Liver (tissue), 8 donors: ENCODE measurements at regions not wholly inside any gene's neighbourhood (a gene's known extent, or its start where the extent isn't known, plus 50 kb on each side); places are given as distances from the start of the nearest gene placed in this dataset.

Experiments
- DNase-seq: peaks from one replicate; pipeline ENCODE4 v3.0.0-alpha.2; 2017; ENCODE audit warnings: low spot score
- H3K27ac ChIP-seq, 2 donors: one replicate each; pipeline ENCODE4 v1.7.0; 2013; ENCODE audit warnings: inconsistent platforms in 2 of 2, low read length in 2 of 2, control low read depth in 1 of 2, low read depth in 1 of 2, mild to moderate bottlenecking in 1 of 2
- H3K27me3 ChIP-seq, 4 donors: one replicate each; pipeline versions ENCODE4 v1.6.1 to v1.7.0; 2013; ENCODE audit warnings: low read length in 3 of 4, inconsistent platforms in 1 of 4, mild to moderate bottlenecking in 1 of 4, moderate library complexity in 1 of 4; ENCODE audit not compliant: control insufficient read depth in 4 of 4, insufficient read depth in 4 of 4
- H3K36me3 ChIP-seq, 4 donors: one replicate each; pipeline versions ENCODE4 v1.6.1 to v1.7.0; 2013; ENCODE audit warnings: low read length in 3 of 4, mild to moderate bottlenecking in 3 of 4, low read depth in 1 of 4, moderate library complexity in 1 of 4; ENCODE audit not compliant: control insufficient read depth in 4 of 4, insufficient read depth in 3 of 4
- H3K4me1 ChIP-seq, 4 donors: one replicate each; pipeline versions ENCODE4 v1.6.1 to v1.7.0; 2013; ENCODE audit warnings: low read length in 3 of 4, mild to moderate bottlenecking in 3 of 4, moderate library complexity in 1 of 4; ENCODE audit not compliant: control insufficient read depth in 4 of 4, insufficient read depth in 4 of 4
- H3K4me3 ChIP-seq, 3 donors: one replicate each; pipeline versions ENCODE4 v1.6.1 to v1.7.0; 2013; ENCODE audit warnings: low read length in 3 of 3, control low read depth in 1 of 3, low read depth in 1 of 3, mild to moderate bottlenecking in 1 of 3
- H3K9ac ChIP-seq, 2 donors: one replicate each; pipeline ENCODE4 v1.7.0; 2013; ENCODE audit warnings: low read length in 2 of 2, mild to moderate bottlenecking in 2 of 2, moderate library complexity in 2 of 2, control low read depth in 1 of 2, low read depth in 1 of 2
- H3K9me3 ChIP-seq, 4 donors: one replicate each; pipeline versions ENCODE4 v1.6.1 to v1.7.0; 2013; ENCODE audit warnings: low read length in 3 of 4; ENCODE audit not compliant: control insufficient read depth in 4 of 4
- EGR1 ChIP-seq, 2 donors: IDR thresholded peaks; 2 replicates each; pipeline ENCODE4 v1.6.1; 2016 to 2018; ENCODE audit warnings: antibody characterized with exemption in 2 of 2, low read depth in 2 of 2
- FOXA2 ChIP-seq: IDR thresholded peaks from 2 replicates; pipeline ENCODE4 v1.6.1; 2016; ENCODE audit warnings: antibody characterized with exemption
- GABPA ChIP-seq, 2 donors: IDR thresholded peaks in 1 of 2; conservative IDR thresholded peaks in 1 of 2; 2 replicates each; pipeline ENCODE4 v1.6.1; 2016; ENCODE audit warnings: antibody characterized with exemption in 2 of 2, mild to moderate bottlenecking in 1 of 2, moderate library complexity in 1 of 2
- HNF4A ChIP-seq, 2 donors: conservative IDR thresholded peaks; 2 replicates each; pipeline ENCODE4 v1.6.1; 2016; ENCODE audit warnings: antibody characterized with exemption in 2 of 2, mild to moderate bottlenecking in 2 of 2
- HNF4G ChIP-seq: IDR thresholded peaks from 2 replicates; pipeline ENCODE4 v1.6.1; 2016; ENCODE audit warnings: antibody characterized with exemption
- JUND ChIP-seq, 2 donors: IDR thresholded peaks; 2 replicates each; pipeline ENCODE4 v1.6.1; 2016; ENCODE audit warnings: antibody characterized with exemption in 2 of 2
- NR2F2 ChIP-seq: IDR thresholded peaks from 2 replicates; pipeline ENCODE4 v1.6.1; 2016; ENCODE audit warnings: antibody characterized with exemption
- RAD21 ChIP-seq, 2 donors: IDR thresholded peaks; 2 replicates each; pipeline ENCODE4 v1.6.1; 2016; ENCODE audit warnings: antibody characterized with exemption in 2 of 2, mild to moderate bottlenecking in 2 of 2
- RXRA ChIP-seq, 2 donors: IDR thresholded peaks; 2 replicates each; pipeline ENCODE4 v1.6.1; 2017 to 2018; ENCODE audit warnings: antibody characterized with exemption in 2 of 2, mild to moderate bottlenecking in 1 of 2
- SP1 ChIP-seq: IDR thresholded peaks from 2 replicates; pipeline ENCODE4 v1.6.1; 2018; ENCODE audit warnings: antibody characterized with exemption, mild to moderate bottlenecking
- TAF1 ChIP-seq: conservative IDR thresholded peaks from 2 replicates; pipeline ENCODE4 v1.6.1; 2016; ENCODE audit warnings: antibody characterized with exemption, mild to moderate bottlenecking
- YY1 ChIP-seq: IDR thresholded peaks from 2 replicates; pipeline ENCODE4 v1.6.1; 2016; ENCODE audit warnings: antibody characterized with exemption, mild to moderate bottlenecking
- WGBS: extraction: QIAGEN DNeasy Blood & Tissue Kit; methylation state at CpG from one replicate; pipeline ENCODE4 v1.1.7; 2013; 5-methylcytosine and 5-hydroxymethylcytosine counted together
- TF ChIP-seq, protein P1 (sequence below): IDR thresholded peaks from 2 replicates; pipeline ENCODE4 v1.6.1; 2016; ENCODE audit warnings: antibody characterized with exemption
- TF ChIP-seq, protein P2 (sequence below): IDR thresholded peaks from 2 replicates; pipeline ENCODE4 v1.6.1; 2016; ENCODE audit warnings: antibody characterized with exemption
- TF ChIP-seq, protein P3 (sequence below): IDR thresholded peaks from 2 replicates; pipeline ENCODE4 v1.6.1; 2016; ENCODE audit warnings: antibody characterized with exemption, mild to moderate bottlenecking
- TF ChIP-seq, protein P4 (sequence below): IDR thresholded peaks from 2 replicates; pipeline ENCODE4 v1.6.1; 2016; ENCODE audit warnings: antibody characterized with exemption
- TF ChIP-seq, protein P5 (sequence below): fragments of 150-350 bp; IDR thresholded peaks from 2 replicates; pipeline ENCODE4 v1.5.1; 2017; ENCODE audit warnings: improper control_type of control experiment, low read depth, low read length; ENCODE audit not compliant: missing input control
- donor health status: healthy.
- donor health status: healthy.
- donor health status: healthy.
- donor health status: healthy.
- donor health status: healthy.

DNA sequence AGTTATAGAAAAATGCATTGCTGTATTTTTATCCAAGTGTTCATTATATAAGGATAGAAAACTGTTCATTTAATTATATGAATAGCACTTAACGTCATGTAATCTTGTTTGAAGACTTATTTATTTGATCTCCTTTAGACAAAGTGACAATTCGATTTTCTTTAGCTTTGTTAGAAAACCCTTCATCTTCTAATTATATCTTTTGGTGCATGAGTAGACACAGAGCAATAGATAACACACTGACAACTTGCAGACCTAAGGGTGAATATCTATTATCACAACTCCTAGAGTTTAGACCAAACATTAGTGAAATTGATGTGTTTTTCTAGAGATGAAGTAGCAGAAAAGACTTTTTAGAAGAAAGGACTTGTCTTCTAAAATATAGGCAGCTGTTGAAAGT lies 446.4 kb upstream of the SEMA6A start:
- no peaks in the 10 kb centered on the region for H3K4me1 ChIP-seq
- H3K9ac ChIP-seq: no peak overlapping the region
- no peak overlapping the region for H3K4me3 ChIP-seq
- H3K9me3 ChIP-seq: no peaks in the 10 kb centered on the region
- 54% methylated on average over 2 of the region's 2 CpGs for WGBS
- H3K27ac ChIP-seq: no peak overlapping the region
- no peaks in the 10 kb centered on the region for H3K36me3 ChIP-seq
- no peak for DNase-seq
- TF ChIP-seq HNF4A (conservative IDR thresholded peaks at IDR 0.05): no peak
- TF ChIP-seq, protein P1, sequence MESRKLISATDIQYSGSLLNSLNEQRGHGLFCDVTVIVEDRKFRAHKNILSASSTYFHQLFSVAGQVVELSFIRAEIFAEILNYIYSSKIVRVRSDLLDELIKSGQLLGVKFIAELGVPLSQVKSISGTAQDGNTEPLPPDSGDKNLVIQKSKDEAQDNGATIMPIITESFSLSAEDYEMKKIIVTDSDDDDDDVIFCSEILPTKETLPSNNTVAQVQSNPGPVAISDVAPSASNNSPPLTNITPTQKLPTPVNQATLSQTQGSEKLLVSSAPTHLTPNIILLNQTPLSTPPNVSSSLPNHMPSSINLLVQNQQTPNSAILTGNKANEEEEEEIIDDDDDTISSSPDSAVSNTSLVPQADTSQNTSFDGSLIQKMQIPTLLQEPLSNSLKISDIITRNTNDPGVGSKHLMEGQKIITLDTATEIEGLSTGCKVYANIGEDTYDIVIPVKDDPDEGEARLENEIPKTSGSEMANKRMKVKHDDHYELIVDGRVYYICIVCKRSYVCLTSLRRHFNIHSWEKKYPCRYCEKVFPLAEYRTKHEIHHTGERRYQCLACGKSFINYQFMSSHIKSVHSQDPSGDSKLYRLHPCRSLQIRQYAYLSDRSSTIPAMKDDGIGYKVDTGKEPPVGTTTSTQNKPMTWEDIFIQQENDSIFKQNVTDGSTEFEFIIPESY: no peak
- no peak for TF ChIP-seq NR2F2
- TF ChIP-seq HNF4G: no peak
- no peak for TF ChIP-seq YY1
- TF ChIP-seq, protein P2, sequence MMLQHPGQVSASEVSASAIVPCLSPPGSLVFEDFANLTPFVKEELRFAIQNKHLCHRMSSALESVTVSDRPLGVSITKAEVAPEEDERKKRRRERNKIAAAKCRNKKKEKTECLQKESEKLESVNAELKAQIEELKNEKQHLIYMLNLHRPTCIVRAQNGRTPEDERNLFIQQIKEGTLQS: no peak
- TF ChIP-seq RAD21 (IDR thresholded peaks at IDR 0.05): no peak
- no peak for TF ChIP-seq RXRA (IDR thresholded peaks at IDR 0.05)
- no peak for TF ChIP-seq TAF1
- TF ChIP-seq FOXA2: no peak
- no peak for TF ChIP-seq GABPA (IDR thresholded peaks at IDR 0.05 in 1 of 2, conservative IDR thresholded peaks at IDR 0.05 in 1 of 2)
- TF ChIP-seq EGR1 (IDR thresholded peaks at IDR 0.05; ENCODE audit: low read depth in 2 of 2): no peak
- no peak for TF ChIP-seq JUND (IDR thresholded peaks at IDR 0.05)
- H3K27me3 ChIP-seq: no peaks in the 10 kb centered on the region

DNA sequence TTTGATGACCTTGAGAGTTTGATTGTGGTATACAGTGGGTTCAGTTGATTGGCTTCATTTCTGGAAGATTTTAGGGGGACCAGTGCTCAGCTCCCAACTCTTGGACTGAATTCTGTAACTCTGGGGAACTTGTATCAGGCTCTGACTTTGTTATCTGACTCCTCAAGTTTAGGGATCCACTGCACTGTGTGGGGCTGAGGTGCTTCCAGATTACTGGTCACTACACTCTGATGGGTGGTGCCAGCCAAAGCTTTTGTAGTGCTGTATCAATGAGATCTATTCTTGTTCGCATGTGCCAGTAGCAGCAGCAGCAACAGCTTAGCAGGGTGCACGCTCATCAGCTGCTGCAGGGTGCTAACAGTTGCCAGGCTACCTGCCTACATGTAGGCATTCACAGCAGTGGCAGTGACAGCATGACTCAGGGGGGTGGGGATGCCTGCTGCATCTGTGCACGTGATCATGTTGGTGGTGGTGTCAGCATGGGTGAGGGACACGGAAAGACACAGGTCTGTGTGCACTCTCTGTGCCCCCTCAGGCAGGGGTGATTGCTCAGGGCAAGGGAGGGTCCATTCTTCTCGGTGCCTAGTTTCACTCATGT lies 438.8 kb upstream of the SEMA6A start:
- Histone ChIP-seq H3K27ac (no peak overlapping the region), H3K4me1 (no peaks in the 10 kb centered on the region), H3K27me3 (no peaks in the 10 kb centered on the region), H3K9ac (no peak overlapping the region), H3K4me3 (no peak overlapping the region), H3K36me3 (no peaks in the 10 kb centered on the region), H3K9me3 (peaks cover 0 to 3% (median 0%) of the 10 kb centered on the region in 4 donors)
- TF ChIP-seq, protein P1: no peak
- DNase-seq: no peak
- WGBS: 54% methylated on average over 5 of the region's 5 CpGs

DNA sequence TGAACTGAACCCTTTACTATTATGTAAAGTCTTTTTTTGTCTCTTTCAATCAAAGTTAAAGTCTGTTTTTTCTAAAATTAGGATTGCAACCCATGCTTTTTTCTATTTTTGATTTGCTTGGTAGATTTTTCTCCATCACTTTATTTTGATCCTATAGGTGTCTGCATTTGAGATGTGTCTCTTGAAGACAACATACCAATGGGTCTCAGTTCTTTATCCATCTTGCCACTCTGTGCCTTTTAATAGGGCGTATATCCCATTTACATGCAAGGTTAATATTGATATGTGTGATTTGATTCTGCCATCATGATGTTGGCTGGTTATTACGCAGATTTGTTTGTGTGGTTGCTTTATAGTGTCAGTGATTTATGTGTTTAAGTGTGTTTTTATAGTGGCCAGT lies 436.0 kb upstream of the SEMA6A start:
- 72% methylated on average over 2 of the region's 2 CpGs for WGBS
- no peak overlapping the region for H3K9ac ChIP-seq
- TF ChIP-seq NR2F2 (no peak), EGR1 (IDR thresholded peaks at IDR 0.05; ENCODE audit: low read depth in 2 of 2) (no peak), TAF1 (no peak), YY1 (no peak), SP1 (no peak), HNF4G (no peak)
- TF ChIP-seq, protein P3, sequence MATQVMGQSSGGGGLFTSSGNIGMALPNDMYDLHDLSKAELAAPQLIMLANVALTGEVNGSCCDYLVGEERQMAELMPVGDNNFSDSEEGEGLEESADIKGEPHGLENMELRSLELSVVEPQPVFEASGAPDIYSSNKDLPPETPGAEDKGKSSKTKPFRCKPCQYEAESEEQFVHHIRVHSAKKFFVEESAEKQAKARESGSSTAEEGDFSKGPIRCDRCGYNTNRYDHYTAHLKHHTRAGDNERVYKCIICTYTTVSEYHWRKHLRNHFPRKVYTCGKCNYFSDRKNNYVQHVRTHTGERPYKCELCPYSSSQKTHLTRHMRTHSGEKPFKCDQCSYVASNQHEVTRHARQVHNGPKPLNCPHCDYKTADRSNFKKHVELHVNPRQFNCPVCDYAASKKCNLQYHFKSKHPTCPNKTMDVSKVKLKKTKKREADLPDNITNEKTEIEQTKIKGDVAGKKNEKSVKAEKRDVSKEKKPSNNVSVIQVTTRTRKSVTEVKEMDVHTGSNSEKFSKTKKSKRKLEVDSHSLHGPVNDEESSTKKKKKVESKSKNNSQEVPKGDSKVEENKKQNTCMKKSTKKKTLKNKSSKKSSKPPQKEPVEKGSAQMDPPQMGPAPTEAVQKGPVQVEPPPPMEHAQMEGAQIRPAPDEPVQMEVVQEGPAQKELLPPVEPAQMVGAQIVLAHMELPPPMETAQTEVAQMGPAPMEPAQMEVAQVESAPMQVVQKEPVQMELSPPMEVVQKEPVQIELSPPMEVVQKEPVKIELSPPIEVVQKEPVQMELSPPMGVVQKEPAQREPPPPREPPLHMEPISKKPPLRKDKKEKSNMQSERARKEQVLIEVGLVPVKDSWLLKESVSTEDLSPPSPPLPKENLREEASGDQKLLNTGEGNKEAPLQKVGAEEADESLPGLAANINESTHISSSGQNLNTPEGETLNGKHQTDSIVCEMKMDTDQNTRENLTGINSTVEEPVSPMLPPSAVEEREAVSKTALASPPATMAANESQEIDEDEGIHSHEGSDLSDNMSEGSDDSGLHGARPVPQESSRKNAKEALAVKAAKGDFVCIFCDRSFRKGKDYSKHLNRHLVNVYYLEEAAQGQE: no peak
- TF ChIP-seq, protein P2: no peak
- TF ChIP-seq, protein P4, sequence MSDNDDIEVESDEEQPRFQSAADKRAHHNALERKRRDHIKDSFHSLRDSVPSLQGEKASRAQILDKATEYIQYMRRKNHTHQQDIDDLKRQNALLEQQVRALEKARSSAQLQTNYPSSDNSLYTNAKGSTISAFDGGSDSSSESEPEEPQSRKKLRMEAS: no peak
- TF ChIP-seq, protein P5, sequence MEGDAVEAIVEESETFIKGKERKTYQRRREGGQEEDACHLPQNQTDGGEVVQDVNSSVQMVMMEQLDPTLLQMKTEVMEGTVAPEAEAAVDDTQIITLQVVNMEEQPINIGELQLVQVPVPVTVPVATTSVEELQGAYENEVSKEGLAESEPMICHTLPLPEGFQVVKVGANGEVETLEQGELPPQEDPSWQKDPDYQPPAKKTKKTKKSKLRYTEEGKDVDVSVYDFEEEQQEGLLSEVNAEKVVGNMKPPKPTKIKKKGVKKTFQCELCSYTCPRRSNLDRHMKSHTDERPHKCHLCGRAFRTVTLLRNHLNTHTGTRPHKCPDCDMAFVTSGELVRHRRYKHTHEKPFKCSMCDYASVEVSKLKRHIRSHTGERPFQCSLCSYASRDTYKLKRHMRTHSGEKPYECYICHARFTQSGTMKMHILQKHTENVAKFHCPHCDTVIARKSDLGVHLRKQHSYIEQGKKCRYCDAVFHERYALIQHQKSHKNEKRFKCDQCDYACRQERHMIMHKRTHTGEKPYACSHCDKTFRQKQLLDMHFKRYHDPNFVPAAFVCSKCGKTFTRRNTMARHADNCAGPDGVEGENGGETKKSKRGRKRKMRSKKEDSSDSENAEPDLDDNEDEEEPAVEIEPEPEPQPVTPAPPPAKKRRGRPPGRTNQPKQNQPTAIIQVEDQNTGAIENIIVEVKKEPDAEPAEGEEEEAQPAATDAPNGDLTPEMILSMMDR: no peak
- DNase-seq: no peak
- H3K27ac ChIP-seq: no peak overlapping the region
- H3K36me3 ChIP-seq: no peaks in the 10 kb centered on the region
- no peaks in the 10 kb centered on the region for H3K27me3 ChIP-seq
- H3K4me3 ChIP-seq: no peak overlapping the region
- H3K4me1 ChIP-seq: no peaks in the 10 kb centered on the region
- H3K9me3 ChIP-seq: peaks cover 0 to 3% (median 0%) of the 10 kb centered on the region in 4 donors
